NCI-H748 treated with DMSO at 0.1 percent for 48 hours (cell line): ENCODE measurements at regions not wholly inside any gene's neighbourhood (a gene's known extent, or its start where the extent isn't known, plus 50 kb on each side); places are given as distances from the start of the nearest gene placed in this dataset.

Experiments
- DNase-seq: peaks from one replicate; lab custom pipeline; 2025; lab: John Stamatoyannopoulos, UW

DNA sequence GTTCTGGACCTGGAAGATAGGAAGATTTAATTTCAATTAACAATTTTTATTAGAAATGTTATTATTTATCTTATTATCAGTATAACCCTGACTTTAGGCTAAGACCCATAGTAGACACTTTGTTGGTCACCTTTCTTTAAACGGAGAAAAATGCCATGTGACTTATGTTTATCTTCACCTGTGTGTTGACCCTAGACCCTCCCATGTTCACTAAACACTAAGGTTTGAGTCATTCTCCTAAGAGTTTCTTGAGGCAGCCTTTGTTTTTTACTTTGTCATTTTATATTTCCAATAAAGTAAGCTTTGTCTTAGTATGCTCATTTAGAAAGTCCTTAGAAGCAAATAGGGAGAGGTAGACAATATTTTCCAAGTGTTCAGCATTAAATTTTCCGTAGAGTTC, 771.7 kb downstream of the METTL15 start:
- DNase-seq, result no peak

GRCh38 chr11:28878025-28878424, 769.8 kb downstream of the METTL15 start:
- no peak for DNase-seq

DNA sequence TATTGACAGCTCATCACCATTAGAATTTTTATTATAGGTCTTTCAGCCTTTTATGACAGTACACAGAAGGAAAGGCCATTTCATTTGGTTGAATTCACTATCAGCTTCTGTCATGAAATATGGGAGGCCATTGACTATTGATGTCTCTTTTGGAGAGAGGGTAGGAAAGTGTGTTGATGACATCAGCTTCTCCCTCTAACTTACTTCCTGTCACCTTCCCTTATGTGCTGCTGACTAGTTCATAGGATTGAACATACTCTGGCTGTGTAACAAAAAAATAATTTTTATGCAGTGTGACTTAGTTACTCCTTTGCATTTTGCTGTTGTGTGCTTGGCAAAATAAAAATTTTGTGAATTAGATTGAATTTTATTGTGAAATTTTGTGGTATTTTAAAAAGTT, 769.2 kb downstream of the METTL15 start:
- DNase-seq, result no peak

GRCh38 chr11:28874706-28875105, 766.5 kb downstream of the METTL15 start:
- DNase-seq, result no peak

GRCh38 chr11:28871090-28871489, 762.9 kb downstream of the METTL15 start:
- no peak for DNase-seq

DNA sequence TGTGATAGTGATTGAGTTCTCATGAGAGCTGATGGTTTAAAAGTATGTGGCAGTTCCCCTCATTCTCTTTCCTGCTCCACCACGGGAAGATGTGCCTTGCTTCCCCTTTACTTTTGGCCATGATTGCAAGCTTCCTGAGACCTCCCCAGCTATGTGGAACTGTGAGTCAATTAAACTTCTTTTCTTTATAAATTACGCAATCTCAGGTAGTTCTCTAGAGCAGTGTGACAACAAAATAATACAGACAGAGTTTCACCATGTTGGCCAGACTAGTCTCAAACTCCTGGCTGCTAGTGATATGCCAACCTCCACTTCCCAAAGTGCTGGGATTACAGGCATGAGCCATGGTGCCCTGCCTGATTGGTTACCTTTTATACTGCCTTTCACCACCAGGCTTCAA, 755.2 kb downstream of the METTL15 start:
- DNase-seq, result no peak

DNA sequence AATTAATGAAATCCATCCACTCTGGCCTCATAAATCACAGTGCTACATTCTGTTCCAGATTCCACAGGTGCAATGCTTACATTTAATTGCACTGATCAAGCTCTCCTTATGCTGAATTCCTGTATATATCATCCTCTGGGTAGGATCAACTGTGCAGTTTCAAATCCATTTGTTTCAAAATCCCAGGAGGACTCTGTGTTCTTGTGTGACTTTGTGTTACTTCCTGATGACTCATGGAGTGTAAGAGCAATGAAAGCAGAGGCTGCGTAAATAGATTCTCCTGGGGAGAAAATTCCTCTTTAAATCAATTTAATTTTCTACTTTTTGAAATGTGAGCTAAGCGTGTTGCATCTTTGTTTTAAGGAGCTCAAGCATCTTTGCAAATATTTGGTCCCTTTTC, 752.7 kb downstream of the METTL15 start:
- DNase-seq, result no peak

GRCh38 chr11:28858076-28858475, 749.9 kb downstream of the METTL15 start:
- no peak for DNase-seq

DNA sequence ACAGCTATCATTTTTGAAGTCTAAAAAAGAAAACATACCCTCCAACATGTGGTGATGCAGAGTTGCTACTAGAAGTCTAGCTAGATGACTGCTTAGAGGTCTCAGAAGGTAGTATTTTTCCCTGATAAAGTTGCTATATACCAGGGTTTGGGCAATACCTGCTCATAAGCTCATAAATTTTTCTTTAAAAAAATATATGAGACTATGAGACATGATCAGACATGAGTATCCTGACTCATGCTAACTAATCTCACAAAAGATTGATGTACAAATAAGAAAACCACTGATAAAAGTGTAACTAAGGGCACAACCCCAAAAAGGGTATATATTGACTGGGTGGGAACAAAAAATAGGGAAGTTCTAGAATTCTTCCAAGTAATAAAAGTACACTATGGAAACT, 740.9 kb downstream of the METTL15 start:
- no peak for DNase-seq

DNA sequence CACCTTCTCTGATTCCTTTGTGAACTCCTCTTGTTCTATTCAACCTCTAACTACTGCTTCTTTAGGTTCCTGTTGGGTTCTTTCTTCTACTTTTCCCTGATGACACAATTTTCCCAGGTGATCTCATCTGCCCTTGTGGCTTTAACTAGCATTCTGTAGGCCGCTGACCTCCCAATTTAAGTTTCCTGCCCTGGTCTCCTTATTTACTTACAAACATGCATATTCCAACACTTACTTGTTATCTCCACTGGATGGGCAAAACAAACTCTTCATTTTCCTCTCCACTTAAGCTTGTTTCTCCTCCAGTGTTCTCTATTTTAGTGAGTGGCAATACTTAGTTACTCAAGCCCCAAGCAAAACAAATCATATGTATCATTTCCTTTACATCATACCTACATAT, 734.5 kb downstream of the METTL15 start:
- no peak for DNase-seq

DNA sequence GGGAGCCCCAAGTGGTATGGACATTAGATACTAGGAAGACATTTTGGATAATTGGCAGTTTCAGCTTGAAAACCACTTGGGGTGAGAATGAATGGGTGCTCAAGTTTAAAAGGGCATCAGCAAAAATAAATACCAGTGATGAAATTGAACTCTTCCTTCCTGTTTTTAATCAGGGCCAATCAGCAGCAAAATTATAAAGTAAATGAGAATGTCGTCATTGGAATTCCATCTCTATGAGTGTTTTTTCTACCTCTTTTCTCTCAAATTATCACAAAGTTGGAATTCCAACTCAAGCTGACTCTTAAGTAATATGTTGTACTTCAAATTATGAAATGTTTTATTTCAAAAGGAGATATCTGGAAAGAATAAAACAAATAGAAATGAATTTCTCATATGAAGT, 730.6 kb downstream of the METTL15 start:
- peak; percentile 46 for DNase-seq

GRCh38 chr11:28837599-28837998, 729.4 kb downstream of the METTL15 start:
- no peak for DNase-seq

GRCh38 chr11:28836285-28837081, 728.3 kb downstream of the METTL15 start:
- DNase-seq, result no peak

DNA sequence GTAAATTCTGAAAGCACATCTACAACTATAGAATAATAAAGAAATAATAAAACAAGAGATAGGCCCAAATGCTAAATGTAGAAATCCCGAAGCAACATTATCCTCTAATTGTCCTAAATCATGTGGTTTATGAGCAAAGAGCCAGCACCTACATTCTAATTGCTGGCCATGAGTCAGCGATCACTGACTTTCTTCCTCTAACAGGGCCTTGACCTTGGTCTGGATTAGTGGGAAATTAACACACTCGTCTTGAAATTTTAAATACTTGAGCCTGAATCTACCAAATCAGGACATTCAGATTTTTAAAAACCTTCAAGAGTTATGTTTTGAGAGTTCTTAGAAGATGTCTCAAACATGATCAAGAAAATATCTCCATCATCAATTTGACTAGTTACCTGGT, 727.6 kb downstream of the METTL15 start:
- DNase-seq, result no peak

DNA sequence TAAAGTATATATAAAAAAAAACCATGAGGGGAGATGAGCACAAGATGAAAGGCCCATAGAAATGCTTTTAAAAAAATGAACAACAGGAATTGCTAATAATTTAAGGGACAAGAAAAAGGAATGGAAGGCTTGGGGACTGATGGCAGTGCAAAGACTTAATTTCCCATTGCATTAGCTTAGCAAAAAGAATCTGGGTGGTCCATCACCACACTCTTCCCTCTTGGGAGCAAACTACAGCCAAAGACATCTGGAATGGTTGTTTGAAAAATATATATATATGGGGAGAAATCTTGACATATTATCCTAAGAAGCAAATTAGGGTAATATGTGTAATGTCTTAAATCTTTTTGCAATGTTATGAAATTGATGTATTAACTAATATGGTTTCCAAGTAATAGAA, 727.1 kb downstream of the METTL15 start:
- no peak for DNase-seq

- DNase-seq, result no peak
Observed at GRCh38 chr11:28834877-28835276, 726.7 kb downstream of the METTL15 start.

DNA sequence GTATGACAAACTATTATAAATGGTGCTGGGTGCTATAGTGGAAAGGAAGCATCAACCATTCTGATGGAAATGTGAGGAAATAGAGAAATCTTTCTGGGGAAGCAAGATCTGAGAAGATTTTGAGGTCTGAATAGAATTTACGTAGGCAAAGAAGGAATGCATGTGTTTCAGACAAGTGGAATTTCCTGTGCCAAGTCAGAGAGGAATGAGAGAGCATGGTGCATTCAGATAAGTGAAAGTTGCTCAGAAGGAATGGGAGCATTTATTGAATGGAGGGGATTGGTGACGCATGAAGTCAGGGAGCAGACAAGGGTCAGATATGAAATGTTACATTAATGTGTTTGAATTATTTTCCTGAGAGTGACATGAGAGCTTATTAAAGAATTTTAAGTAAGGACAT, 725.5 kb downstream of the METTL15 start:
- no peak for DNase-seq

- DNase-seq, result no peak
Observed at GRCh38 chr11:28833169-28833568, 725.0 kb downstream of the METTL15 start.

DNA sequence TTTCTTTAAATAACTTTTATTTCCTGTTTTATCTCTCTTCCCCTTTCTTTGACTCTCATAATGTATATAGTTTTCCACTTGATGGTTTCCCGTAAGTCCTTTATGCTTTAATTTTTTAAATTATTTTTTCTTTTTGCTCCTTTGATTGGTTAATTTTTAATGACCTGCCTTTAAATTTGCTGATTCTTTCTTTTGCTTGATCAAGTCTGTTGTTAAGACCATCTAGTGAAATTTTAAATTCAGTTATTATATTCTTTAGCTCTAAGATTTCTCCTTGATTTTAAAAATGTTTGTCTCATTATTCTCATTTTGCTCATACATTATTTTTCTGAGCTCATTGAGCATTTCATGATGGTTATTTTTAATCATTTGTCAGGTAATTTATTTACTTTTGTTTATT, 718.6 kb downstream of the METTL15 start:
- DNase-seq, result no peak

- DNase-seq, result no peak
Observed at GRCh38 chr11:28822576-28822975, 714.4 kb downstream of the METTL15 start.

GRCh38 chr11:28820296-28820989, 712.3 kb downstream of the METTL15 start:
- no peak for DNase-seq

DNA sequence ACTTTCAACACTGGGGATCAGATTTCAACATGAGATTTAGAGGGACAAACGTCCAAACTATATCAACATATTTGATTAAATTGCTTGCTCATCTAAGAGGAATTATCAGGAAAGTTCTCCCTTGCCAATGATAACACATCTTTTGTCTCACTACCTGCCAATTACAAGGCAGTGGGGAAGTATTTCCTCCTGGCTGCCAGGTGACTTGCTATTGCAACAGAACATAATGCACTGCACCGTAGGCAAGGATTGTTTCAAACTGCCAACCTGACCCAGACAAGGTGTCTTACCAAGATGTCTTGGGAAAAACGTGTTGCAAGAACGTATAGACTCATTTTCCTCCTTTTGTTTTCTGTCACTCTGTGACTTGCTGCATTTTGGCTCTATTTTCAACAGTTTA, 711.6 kb downstream of the METTL15 start:
- DNase-seq, result no peak

GRCh38 chr11:28815110-28815509, 706.9 kb downstream of the METTL15 start:
- DNase-seq, result no peak

DNA sequence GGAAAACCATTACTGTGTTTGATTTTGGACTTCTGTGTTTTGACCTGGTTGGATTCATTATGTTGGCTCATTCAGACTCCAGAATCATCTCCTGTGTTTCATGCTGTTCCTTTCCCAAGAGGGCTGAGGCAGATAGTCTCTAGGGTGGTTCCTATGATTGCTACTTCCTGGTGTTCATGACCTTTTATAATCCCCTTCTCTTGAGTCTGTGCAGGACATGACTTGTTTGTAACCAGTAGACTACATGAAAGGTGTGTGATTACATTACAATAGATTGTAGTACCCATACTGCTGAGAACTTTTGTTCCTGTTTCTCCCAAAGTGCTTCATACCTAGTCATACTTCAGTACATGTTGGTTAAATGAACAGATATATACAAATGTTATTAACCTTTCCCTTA, 700.6 kb downstream of the METTL15 start:
- DNase-seq, result no peak
